Fibroblast of skin of back (primary cell): ENCODE measurements at regions not wholly inside any gene's neighbourhood (a gene's known extent, or its start where the extent isn't known, plus 50 kb on each side); places are given as distances from the start of the nearest gene placed in this dataset.

ENCODE experiments used
- DNase-seq: peaks from one replicate; pipeline ENCODE4 v3.0.0-alpha.2; 2013

DNA sequence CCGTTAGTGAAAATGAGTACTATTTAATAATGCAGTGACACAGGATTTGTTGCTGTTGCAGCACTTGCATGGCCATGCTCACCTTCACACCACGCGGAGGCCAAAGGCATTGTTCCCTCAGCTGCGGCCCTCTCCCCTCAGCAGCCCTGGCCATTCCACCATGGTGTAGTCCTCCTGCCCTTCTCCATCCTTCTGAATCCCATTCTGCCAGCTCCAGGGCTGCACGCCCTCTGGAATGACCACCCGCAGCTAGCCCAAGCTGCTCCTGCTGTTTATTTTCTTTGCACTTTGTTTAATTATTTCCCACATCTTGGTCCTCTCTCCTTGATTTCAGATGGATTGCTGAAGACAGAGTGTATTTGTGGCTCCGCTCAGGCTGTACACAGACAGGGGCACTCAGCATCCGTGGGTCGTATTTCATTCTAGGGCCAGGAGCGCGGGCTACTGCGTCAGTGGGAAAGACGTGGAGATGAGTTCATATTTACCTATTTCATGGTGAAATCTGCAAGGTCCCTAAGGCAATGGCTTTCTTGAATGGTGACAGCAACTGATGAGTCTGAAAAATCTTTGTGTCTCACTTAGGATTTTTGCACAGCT is 81.4 kb upstream of the DUSP22 start:
- no peak for DNase-seq

DNA sequence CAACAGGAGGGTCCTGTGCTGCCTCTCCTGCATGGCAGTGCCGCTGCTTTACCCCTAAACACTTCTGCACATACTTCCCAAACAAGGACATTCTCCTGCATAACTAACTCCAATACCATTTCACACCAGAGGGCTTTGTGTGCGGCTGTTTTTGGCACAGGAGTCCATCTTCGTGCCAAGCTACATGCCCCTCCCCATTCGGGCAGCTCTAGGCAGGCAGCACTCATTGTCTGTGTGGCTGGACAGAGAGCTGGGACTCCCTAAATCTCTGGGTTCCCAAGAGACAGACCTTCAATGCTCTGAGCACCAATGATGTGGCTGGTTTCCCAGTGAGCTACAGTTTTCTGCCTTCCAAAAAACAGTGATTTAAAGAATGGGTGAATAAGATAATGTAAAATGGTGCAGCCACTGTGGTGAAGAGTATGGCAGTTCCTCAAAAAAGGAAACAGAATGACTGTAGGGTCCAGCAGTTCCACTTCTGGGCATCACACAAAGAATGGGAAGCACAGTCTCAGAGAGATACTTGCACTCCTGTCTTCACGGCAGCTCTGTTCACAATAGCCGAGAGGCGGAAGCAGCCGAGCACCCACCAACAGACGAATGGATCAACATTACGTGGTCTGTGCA is 80.3 kb upstream of the DUSP22 start:
- DNase-seq = no peak

DNA sequence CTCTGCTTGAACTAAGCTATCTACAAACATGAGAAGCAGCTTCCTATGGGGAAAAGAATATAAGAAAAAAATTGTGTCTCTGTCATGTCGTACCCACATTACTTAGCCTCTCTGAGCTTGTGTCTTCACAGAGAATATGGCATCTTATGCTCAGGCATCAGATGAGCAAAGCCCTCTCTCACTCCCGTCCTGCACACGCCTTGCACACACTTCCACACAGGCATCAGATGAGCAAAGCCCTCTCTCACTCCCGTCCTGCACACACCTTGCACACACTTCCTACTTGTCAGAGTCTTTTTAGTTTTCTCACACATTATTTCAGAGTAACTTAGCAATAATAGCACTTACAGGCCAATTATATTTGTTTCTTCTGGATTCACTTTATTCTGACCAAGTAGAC is 79.0 kb upstream of the DUSP22 start:
- no peak for DNase-seq

DNA sequence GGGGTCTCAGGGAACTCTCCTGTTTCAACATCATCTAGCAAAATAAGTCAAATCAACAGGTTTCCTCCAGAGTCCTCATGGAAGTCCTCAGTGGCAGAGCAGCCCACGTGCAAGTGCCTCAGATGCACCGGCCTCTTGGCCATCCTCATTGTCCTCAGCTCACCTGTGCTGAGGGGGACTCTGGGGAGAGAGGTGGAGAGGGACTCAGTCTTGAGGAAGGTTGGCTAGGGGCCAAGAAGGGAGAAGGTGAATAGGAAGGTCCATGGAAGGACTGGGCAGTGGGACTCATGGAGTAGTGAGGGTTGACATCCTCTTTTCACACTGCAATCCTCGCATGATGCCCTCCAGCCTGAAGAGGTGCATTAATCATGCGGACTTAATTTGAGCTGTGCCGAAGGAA is 77.9 kb upstream of the DUSP22 start:
- DNase-seq = no peak

DNA sequence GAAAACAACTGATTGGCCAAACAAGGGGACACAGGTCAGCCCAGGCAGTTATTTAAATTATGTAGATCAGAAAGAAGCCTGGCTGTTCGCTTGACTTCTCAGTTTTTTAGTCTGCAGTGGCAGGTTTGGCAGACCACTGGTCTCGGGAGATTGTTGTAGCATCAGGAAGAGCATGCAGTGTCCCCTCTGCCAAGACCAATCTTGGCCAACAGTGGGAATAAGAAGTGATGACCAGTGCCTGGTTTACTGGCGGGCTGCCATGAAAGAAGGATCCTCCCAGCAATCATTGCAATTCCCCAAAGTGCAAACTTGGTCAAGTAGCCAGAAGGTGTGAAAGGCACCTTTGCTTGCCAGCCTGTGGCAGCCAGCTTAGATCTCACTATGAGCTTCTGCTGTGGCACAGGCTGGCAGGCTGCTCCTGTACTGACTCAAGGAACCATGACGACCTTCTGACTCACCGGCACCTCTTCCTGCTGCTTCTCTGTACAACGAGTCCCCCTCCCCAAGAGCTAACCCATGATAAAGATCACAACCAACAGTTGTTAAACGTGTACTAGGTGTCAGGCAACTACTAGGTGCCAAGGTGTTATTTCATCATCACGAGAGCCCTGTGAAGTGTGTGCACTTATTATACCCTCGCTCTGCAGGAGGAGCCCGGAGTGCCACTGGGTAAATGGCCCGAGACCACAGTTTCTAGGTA is 76.8 kb upstream of the DUSP22 start:
- peak; percentile 28 for DNase-seq

DNA sequence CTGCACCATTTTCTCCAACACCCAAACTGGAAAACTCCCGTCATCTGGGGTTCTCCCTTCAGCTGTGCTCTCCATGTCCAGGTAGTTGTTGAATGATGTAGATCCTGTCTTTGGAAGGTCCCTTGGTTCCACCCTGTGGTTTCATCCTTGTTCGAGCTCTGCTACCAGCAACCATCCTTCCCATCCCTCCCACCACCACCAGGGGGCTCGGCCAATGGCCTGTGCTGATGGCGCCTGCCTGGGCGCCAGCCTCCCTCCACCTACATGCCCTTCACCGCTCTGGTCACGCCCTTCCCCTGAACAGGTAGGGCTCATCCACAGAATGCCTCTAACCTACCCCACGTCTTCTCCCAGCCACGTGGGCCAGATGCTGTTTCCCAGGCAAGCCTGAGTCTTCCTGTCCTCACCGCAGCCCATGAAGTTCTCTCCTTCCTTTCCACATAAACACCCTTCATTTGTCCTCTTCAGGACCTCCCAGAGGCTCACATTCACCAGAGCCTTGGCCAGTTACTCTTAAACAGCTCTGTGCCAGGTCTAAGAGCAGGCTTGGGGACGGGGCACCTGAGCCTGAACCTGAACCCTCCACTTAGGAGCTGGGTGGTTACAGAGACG is 75.1 kb upstream of the DUSP22 start:
- no peak for DNase-seq

DNA sequence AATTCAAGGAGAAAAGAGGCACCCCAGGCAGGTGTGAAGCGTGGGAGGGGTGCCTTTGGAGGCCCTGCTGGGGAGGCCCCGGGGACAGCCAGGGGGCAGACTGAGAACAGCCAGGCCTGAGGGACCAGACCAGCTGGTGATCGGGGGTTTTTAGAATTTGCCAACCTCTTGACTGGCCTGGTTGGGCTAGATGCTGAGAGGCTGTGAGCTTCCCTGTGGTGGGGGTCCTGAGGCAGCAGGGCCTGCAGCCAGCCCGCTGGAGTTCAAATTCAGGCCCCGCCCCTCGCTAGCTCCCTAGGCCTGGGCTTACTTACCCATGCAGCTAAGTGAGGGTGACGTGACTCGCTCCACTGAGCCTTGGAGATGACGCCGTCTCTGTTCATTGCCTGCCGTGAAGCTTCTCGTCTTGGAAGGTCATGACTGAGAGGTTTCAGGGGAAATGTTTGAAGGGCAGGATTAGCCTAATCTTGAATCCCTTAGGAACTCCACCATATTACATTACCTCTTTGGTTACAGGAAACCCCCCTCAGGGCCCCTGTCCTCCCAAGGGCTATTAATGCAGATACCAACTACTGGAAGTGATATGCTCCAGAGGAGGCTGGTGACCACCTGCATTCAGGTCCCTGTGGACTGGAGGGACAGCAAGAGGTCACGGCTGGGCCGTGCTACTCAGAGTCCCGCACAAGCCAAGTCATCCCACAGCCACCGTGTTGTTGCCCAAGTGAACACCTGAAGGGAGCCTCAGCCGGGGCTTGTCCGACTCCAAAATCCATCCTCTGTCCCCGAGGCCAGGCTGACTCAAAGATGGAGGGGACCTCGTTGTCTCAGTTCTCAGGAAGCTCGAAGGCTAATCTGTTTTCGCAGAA is 73.9 kb upstream of the DUSP22 start:
- DNase-seq = no peak

DNA sequence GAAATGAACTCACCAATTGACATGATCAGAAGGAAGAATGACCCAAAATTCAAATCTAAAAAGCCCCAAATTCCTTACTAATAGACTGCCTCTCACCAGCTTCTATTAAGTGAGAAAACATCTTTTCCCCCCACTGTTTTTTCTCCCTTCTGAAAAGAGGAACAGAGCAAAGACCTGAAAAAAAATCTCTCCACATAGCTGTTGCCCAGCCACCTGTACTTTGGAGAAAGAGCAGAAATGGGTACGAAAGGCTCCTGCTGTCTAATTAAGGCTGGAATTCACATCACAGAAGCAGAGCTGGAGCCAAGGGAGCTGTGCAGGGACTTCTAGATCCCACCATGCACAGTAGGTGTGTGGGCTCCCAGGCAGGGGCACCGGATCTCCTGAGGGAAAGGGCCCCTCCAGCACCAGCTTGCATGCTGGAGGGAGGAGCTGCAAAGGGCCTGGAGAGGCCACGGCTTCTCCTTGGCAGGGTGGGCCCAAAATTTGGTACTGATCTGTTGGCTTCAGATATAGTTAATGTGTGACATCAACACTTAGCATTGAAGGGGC is 73.2 kb upstream of the DUSP22 start:
- DNase-seq = no peak

DNA sequence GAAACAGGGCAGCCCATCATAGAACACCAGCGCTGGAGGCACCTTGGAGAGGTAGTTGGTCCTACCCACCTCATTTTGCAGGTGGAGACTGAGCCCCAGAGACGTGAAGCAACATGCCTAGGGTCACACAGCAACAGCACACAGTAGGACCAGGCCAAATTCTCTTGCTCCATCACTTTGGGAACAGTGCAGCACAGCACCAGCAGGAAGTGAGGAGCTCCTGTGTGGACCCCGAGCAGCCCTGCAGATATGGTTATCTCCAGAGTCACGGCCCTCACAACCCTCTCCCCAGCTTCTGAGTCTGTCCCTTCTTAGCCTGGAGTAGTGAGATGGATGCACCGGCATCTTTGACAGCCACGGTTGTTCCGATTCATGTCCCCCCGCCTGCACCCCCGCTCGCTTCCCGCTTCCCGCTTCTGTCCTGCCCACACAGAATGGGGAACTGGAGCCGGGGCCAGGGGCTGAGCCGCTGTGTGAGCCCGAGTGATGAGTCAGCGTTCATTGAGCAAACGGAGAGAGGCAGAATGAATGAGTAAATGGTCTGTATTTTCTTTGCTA is 72.6 kb upstream of the DUSP22 start:
- peak; percentile 56 for DNase-seq

DNA sequence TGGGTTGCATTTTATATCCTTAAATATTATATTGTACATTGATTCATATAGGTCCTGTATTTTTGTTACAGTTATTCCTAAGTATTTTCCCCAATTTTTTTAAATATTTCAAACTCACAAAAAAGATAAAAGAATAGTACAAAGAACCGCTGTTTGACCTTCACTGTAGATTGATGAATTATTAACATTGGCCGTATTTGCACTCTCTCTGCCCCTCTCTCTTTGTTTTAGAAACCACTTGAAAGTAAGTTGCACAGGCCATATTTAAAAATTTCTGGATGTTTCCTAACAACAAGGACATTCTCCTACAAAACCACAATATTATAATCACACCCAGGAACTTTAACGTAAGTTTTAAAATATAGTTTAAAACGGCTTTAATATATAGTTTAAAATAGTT is 72.0 kb upstream of the DUSP22 start:
- no peak for DNase-seq

DNA sequence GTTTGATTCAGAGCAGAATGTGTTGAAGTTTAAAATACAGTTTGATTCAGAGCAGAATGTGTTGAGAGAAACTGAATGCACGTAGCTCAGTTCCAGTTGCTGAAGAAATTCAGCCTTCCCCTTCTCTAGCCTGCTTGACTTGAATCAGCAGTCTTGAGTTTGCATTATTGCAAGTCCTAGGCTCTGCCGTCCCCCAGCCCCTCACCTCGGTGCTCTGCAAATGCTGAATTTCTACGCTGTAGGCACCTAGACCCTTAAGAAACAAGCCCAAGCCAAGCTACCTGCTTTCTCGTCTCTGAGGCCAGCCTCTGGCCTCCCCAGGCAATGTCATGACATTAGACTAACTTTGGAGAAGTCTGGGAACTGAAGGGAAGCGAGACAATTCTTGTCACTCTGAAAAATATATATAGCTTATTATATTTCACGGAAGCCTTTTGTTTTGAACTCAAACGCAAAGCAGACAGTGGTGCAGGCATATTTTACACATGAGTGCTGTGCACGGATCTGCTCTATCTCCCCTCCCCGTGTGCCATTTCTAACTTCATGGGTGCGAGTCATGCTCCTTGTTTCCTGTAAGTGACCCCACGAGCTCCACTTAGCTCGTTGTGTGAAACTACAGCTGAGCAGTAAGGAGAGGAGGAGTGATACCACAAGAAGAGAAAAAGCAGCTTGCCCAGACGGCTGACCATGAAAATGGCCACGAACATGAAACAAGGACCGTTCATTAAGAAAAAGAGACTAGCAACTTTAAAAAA is 71.4 kb upstream of the DUSP22 start:
- DNase-seq = peak; percentile 77

DNA sequence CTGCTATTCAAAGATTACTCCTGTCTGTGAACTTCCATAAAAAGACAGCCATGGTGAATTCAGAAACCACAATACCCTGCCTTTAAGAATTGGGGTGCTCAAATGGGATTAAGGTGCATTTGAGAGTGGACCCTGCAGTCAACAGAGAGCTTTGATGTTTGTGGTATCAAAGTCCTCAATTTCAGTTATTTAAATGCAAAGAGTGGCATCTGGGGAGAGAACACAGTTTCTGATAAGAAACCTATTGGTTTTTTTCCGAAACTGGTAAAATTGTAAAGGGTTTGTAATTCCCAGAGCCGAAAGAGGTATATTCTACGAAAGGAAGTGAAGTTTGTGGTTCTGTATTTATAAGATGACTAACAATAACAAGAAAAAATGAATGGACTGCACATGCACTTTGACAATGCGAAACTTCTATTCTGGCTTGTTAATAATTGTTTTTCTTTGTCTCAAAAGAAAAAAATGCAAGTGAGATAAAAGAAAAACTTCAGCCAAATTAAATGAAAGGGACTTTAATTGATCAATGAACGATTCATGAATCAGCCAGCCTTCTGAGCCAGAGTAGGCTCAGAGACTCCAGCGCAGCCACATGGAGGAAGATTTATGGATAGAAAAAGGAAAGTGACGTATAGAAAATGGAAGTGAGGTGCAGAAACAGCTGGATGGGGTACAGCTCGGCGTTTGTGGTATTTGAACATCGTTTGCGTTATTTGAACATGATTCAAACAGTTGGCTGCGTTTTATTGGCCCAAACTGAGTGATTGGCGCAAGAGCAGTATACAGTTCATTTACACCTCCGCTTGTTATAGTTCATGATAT is 70.5 kb upstream of the DUSP22 start:
- DNase-seq = peak; percentile 62

DNA sequence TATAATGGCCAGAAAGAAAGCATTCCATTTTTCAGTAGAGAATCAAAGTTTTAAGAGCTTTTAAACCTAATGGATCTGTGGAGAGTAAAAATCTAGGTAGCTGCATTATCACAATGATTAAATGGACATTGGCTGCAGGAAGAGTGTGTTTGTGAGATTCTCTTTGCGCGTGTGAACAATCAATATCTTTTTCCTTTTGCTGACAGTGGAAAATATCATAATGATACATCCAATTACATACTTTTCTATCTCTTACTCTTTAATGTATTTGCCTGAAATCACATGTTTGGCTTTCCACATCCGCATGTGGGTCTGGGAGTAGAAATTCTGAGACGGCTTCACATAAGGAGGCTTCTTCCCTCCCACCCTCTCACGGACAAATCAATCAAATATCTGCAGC is 69.8 kb upstream of the DUSP22 start:
- no peak for DNase-seq

DNA sequence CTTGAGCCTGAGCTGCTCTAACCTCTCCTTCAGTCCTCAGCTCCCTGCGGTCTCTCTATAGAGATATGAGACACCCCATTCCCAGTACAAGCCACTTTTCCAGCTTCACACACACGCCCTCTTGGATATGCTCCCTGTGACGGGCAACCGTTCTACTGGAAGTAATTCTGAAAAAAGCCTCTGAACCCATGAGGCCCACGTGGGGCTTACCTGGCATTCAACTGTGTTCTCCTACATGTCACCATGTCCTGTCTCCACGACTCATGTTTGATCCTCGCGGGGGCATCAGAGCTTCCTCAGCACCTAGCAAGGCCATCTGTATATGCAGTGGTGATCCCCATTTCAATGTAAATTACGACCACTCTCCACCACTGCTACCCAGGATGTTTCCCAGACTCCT is 69.2 kb upstream of the DUSP22 start:
- DNase-seq = no peak

DNA sequence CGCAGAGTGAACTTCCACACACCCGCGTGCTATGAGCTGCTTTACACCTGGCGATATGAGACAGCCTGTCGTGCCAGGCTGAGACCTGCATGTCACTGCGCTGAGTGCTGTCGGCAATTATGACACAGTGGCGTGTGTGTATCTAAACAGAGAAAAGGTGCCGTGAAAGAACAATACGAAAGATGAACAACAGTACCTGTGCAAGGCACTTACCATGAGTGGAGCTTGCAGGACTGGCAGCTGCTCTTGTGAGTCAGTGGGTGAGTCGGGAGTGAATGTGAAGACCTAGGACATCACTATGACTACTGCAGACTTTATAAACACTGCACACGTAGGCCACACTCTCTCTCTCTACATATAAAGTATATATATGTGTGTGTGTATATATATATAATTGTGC is 68.5 kb upstream of the DUSP22 start:
- DNase-seq = peak; percentile 50

DNA sequence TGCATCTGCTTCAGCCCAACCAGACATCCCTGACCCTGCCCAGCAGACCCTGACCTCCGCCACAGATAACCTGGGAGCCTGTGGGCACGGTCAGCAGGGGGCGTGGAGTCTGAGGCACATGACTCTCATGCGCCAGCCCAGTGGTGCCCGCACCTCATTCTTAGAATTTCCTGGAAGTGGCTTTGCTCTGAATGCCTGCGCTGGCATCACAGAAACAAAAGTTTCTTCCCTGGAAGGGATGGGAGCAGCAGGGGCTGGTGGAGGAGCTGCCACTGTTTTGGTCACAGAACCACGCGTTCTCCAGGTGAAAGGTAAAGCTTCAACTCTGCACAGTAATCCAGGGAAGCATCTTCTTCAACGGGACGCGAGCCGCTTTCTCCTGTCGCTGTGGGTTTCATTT is 67.9 kb upstream of the DUSP22 start:
- DNase-seq = no peak

DNA sequence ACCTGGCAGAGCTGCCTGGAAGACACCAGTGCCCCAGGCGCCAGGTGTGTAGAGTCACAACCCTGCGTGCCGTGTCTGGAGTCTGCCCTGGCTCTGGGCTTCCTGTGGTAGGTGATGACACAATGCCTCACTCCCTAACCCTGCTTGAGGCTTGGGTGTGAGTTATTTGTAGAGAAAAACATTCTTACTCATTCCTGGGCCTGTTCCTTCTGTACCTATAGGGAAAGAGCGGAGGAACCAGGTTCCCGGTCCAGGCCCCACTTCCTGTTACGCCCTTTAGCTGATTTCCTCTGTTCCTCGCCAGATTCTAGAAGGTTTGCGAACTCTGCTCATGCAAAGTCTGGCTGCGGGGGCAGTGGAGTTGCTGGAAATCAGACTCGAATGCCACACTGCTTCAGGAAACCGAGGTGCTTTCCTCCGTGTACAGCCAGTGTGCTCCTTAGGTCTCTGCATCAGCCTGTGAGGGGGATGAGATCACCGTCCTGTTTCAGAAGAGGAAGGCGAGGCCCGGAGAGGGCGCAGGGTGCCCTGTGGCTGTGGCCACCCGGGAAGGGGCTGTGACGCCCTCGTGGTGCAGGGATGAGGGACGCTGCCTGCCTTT is 67.1 kb upstream of the DUSP22 start:
- DNase-seq = no peak

DNA sequence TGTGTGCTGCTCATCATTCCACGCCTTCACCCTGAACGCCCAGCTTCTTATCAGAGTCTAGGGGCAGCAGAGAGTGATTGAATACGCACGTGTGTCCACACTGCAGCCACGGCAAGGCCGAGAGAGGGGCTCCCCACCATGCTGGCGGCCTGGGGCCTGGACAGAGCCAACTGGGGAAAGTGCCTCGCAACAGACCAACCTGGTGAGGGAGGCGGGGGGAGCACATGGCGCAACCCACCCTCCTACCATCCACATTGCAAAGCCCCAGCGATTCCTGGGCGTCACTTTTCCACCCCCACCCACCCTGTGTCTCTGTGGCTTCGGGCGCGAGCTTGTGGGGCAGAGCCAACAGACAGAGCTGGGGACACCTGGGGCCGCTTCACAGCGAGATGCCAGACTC is 66.4 kb upstream of the DUSP22 start:
- no peak for DNase-seq

DNA sequence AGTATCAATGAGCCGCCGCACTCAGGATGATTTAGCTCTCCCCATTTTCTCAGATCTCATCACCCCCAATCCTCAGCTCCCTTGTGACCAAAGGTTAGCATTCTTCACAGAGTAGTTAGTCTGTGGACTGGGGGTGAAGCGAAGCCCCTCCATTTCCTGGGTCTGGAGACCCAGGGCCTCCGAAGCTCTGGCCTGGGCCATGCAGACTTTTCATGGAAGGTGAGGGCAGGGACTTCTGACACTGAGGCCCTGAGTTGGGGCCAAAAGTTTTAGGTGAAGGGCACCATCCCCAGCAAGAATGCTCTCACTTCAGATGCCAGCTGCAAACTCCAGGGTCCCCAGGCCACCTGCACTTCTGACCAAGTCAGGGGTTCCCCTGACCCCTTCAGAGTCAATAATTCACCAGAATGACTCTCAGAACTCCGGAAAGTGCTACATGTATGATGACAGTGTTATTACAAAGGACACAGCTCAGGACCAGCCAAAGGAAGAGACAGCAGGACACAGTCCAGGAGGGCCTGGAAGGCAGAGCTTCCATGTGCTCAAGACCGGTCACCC is 65.7 kb upstream of the DUSP22 start:
- DNase-seq = no peak
